ENCODE measurements at regions not wholly inside any gene's neighbourhood (a gene's known extent, or its start where the extent isn't known, plus 50 kb on each side); places are given as distances from the start of the nearest gene placed in this dataset.
"Not testable (repeated sequence)": the region's sequence is repeated elsewhere in the genome, so short reads cannot be mapped to it uniquely, and the experiment has no call there.

- no peak for DNase-seq
These were observed 50.8 kb upstream of the PCSK1 start for GRCh38 chr5:96483878-96484277.

- DNase-seq = no peak
These were observed 54.8 kb upstream of the PCSK1 start for GRCh38 chr5:96487859-96488258.

GRCh38 chr5:96489532-96489931 lies 56.5 kb upstream of the PCSK1 start:
- no peak for DNase-seq

GRCh38 chr5:96492459-96493047 lies 59.5 kb upstream of the PCSK1 start:
- no peak for DNase-seq

GRCh38 chr5:96493219-96493790 lies 60.3 kb upstream of the PCSK1 start:
- no peak for DNase-seq

GRCh38 chr5:96495412-96495811 lies 62.4 kb upstream of the PCSK1 start:
- DNase-seq = not testable (repeated sequence)

- DNase-seq = not testable (repeated sequence)
These were observed 64.0 kb upstream of the PCSK1 start for GRCh38 chr5:96497027-96497426.

GRCh38 chr5:96499753-96500345 lies 66.8 kb upstream of the PCSK1 start:
- no peak for DNase-seq

GRCh38 chr5:96501991-96502646 lies 69.1 kb upstream of the PCSK1 start:
- no peak for DNase-seq

- DNase-seq = peak; percentile 79
These were observed 70.6 kb upstream of the PCSK1 start for GRCh38 chr5:96503501-96504236.

GRCh38 chr5:96506376-96506775 lies 73.3 kb upstream of the PCSK1 start:
- DNase-seq = no peak

- no peak for DNase-seq
These were observed 73.9 kb upstream of the PCSK1 start for GRCh38 chr5:96506866-96507527.

GRCh38 chr5:96509316-96509715 lies 76.3 kb upstream of the PCSK1 start:
- no peak for DNase-seq

- no peak for DNase-seq
These were observed 76.8 kb upstream of the PCSK1 start for GRCh38 chr5:96509721-96510350.

- no peak for DNase-seq
These were observed 83.6 kb upstream of the PCSK1 start for GRCh38 chr5:96516631-96517071.

GRCh38 chr5:96517295-96517694 lies 84.2 kb upstream of the PCSK1 start:
- peak; percentile 64 for DNase-seq

GRCh38 chr5:96520345-96520744 lies 87.3 kb upstream of the PCSK1 start:
- DNase-seq = no peak

- no peak for DNase-seq
These were observed 89.7 kb upstream of the PCSK1 start for GRCh38 chr5:96522635-96523355.

- DNase-seq = no peak
These were observed 95.0 kb upstream of the PCSK1 start for GRCh38 chr5:96527768-96528661.

GRCh38 chr5:96528826-96529474 lies 95.9 kb upstream of the PCSK1 start:
- DNase-seq = no peak

Measured in NCI-H345 (cell line).